Left ventricle myocardium inferior (tissue), 1 donor: ENCODE measurements at regions not wholly inside any gene's neighbourhood (a gene's known extent, or its start where the extent isn't known, plus 50 kb on each side); places are given as distances from the start of the nearest gene placed in this dataset.

Experiments
- DNase-seq: peaks from one replicate; pipeline ENCODE4 v3.0.0-alpha.2; 2020
- H3K27ac ChIP-seq: fragments of 200-600 bp; replicated peaks from 2 replicates; pipeline ENCODE4 v1.8.0; 2021
- H3K27me3 ChIP-seq: fragments of 200-600 bp; 2 replicates; pipeline ENCODE4 v1.8.0; 2021; ENCODE audit warnings: low read depth
- H3K36me3 ChIP-seq: fragments of 200-600 bp; 2 replicates; pipeline ENCODE4 v1.8.0; 2021
- H3K4me1 ChIP-seq: fragments of 200-600 bp; 2 replicates; pipeline ENCODE4 v1.8.0; 2021
- H3K4me3 ChIP-seq: fragments of 200-600 bp; 2 replicates; pipeline ENCODE4 v1.8.0; 2021; ENCODE audit warnings: mild to moderate bottlenecking, moderate library complexity
- H3K9me3 ChIP-seq: fragments of 200-600 bp; replicated peaks from 2 replicates; pipeline ENCODE4 v1.8.0; 2021
- intact Hi-C: fragments of 100-400 bp; cut with micrococcal nuclease; formaldehyde crosslinking; loops from one replicate; pipeline ENCODE4 v1.11.0; 2022
- TF ChIP-seq, protein P1 (sequence below): fragments of 200-600 bp; IDR thresholded peaks from 2 replicates; pipeline ENCODE4 v1.8.0; 2021; ENCODE audit warnings: antibody characterized with exemption, mild to moderate bottlenecking, borderline replicate concordance
- donor health status: DM: no; HTN: yes; CAD: no; lungs with severe emphysema.

DNA sequence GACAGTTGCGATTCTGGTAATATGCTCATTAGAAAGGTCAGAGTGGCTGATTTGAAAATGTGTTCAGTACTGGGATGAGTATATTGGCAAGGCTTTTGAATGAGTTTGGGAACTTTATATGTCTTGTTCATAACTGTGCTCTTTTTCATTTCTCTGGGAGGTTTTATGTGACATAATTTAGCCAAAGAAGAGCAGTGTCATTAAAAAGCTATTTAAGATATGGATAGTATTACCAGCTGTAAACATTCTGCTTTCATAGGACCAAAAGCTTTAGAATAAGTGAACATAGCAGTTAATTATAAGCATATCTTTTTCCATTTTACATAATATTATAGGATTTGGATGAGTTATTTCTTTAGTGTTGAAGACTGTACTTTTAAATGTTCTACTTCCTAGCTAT is 260.4 kb downstream of the TTC6 start:
- Histone ChIP-seq H3K36me3 (no peaks in the 10 kb centered on the region), H3K4me1 (no peaks in the 10 kb centered on the region), H3K4me3 (no peak overlapping the region), H3K27ac (no peak overlapping the region), H3K9me3 (no peaks in the 10 kb centered on the region), H3K27me3 (peaks cover 5% of the 10 kb centered on the region)
- TF ChIP-seq, protein P1, sequence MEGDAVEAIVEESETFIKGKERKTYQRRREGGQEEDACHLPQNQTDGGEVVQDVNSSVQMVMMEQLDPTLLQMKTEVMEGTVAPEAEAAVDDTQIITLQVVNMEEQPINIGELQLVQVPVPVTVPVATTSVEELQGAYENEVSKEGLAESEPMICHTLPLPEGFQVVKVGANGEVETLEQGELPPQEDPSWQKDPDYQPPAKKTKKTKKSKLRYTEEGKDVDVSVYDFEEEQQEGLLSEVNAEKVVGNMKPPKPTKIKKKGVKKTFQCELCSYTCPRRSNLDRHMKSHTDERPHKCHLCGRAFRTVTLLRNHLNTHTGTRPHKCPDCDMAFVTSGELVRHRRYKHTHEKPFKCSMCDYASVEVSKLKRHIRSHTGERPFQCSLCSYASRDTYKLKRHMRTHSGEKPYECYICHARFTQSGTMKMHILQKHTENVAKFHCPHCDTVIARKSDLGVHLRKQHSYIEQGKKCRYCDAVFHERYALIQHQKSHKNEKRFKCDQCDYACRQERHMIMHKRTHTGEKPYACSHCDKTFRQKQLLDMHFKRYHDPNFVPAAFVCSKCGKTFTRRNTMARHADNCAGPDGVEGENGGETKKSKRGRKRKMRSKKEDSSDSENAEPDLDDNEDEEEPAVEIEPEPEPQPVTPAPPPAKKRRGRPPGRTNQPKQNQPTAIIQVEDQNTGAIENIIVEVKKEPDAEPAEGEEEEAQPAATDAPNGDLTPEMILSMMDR, result no peak
- no peak for DNase-seq
- intact Hi-C loops, result no loop called here

DNA sequence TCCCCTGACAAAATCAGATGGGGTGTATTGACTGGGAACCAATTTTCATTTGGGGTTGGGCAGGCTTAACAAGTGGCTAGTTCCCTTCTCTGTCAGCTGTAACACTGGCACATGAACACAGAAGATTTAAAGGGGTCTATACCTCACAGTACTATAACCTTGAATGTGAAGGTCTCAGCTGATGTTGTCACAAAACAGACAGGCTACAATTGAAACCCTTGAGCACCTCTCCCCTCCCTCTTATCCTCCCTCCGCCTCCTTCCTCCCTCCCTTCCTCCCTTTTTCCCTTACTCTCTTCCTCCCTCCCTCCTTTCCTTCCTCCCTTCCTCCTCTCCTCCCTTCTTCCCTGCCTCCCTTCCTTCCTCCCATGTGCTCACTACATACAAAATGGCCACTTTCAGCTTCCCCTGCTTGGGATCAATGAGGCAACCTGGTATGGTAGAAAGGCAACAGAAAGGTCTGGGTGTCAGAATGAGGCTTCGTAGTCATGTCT is 262.4 kb downstream of the TTC6 start:
- Histone ChIP-seq H3K27ac (no peak overlapping the region), H3K36me3 (no peaks in the 10 kb centered on the region), H3K9me3 (no peaks in the 10 kb centered on the region), H3K27me3 (peaks cover 5% of the 10 kb centered on the region), H3K4me1 (no peaks in the 10 kb centered on the region), H3K4me3 (no peak overlapping the region)
- TF ChIP-seq, protein P1, result no peak
- DNase-seq, result no peak
- intact Hi-C loops, result no loop called here

DNA sequence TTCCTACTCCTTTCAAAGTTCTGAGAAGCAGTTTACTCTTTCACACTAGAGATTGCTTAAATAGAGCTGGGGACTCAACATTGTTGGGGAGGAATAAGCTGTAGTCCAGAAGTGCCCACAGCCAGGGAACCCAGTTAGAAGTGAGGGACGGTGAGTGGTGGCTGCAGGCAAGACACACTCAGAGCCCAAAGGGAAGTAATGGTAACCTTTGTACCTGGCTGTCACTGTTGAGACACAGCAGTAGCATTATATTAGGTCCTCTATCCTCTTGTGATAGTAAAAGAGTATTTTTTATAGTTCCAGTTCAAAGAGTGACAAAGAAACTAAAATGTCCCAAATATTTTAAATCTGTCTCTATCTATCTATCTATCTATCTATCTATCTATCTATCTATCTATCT is 263.3 kb downstream of the TTC6 start:
- H3K27ac ChIP-seq, result no peak overlapping the region
- TF ChIP-seq, protein P1, result no peak
- intact Hi-C loops, result no loop called here
- no peak overlapping the region for H3K4me3 ChIP-seq
- peaks cover 5% of the 10 kb centered on the region for H3K27me3 ChIP-seq
- no peaks in the 10 kb centered on the region for H3K36me3 ChIP-seq
- no peak for DNase-seq
- no peaks in the 10 kb centered on the region for H3K9me3 ChIP-seq
- H3K4me1 ChIP-seq, result no peaks in the 10 kb centered on the region

DNA sequence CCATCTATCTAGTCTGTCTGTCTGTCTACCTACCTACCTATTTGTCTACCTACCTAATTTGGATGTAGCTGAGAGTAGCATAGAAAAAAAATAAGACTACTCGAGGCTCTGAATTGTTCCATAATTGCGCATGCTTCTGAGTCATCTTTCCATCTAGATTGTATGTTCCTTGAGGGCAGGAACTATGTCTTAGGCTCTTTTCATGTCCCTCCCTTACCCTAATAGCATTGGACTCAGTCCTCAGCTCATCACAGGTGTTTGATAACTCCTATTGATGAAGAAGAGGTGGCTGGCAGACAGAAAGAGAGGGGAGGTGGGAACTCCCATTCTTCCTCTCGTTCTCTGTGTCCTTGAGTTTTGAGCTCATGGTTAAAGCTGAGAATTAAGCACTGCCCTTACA is 263.7 kb downstream of the TTC6 start:
- H3K4me3 ChIP-seq, result no peak overlapping the region
- no peak for DNase-seq
- TF ChIP-seq, protein P1, result no peak
- no peak overlapping the region for H3K27ac ChIP-seq
- H3K36me3 ChIP-seq, result no peaks in the 10 kb centered on the region
- H3K9me3 ChIP-seq, result no peaks in the 10 kb centered on the region
- no peaks in the 10 kb centered on the region for H3K4me1 ChIP-seq
- H3K27me3 ChIP-seq, result peaks cover 8% of the 10 kb centered on the region
- intact Hi-C loops, result no loop called here

DNA sequence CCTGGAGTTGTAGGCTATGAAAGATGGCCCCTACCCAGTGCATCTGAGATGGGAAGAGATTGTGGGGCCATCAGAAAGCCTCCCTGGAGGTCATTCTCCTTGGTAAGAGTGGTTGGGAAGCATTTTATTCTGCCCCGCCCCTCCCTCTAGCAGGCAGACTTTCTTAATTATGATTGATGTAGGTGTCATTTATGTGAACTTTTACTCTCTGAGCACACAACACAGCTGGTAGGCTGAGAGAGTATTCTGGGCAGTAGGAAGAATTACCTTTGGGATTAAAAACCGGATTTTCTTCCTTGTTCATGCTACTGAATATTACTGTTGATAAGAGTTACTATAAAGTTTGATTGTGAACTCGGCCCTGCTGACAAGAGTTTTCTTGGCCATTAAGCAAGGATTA is 266.8 kb downstream of the TTC6 start:
- no peak for DNase-seq
- Histone ChIP-seq H3K27ac (no peak overlapping the region), H3K9me3 (no peaks in the 10 kb centered on the region), H3K4me1 (no peaks in the 10 kb centered on the region), H3K4me3 (no peak overlapping the region), H3K36me3 (no peaks in the 10 kb centered on the region), H3K27me3 (peaks cover 8% of the 10 kb centered on the region)
- intact Hi-C loops, result no loop called here
- TF ChIP-seq, protein P1, result no peak

DNA sequence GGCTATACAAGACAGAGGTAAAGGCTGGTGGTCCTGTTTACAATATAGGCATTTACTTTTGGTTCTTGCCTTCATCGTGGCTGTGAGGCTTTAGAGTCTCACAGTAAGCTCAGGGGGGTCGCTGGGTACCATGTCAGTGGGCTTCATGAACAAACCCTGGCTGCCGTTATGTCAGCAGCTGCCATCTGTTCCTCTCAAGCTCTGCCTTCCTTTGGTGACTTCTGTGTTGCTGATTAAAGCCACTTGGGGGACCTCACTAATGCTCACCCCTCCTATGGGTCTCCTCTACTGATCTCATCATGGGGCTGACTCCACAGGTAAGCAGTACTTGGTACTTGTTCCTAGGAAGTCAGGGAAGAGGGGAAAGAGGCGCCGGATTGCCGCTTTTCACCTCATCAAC is 268.7 kb downstream of the TTC6 start:
- DNase-seq, result no peak
- no peaks in the 10 kb centered on the region for H3K9me3 ChIP-seq
- intact Hi-C loops, result no loop called here
- no peak overlapping the region for H3K27ac ChIP-seq
- no peaks in the 10 kb centered on the region for H3K36me3 ChIP-seq
- peaks cover 7% of the 10 kb centered on the region for H3K27me3 ChIP-seq
- TF ChIP-seq, protein P1, result no peak
- no peak overlapping the region for H3K4me3 ChIP-seq
- H3K4me1 ChIP-seq, result no peaks in the 10 kb centered on the region
